PC-9 (cell line): ENCODE measurements at regions not wholly inside any gene's neighbourhood (a gene's known extent, or its start where the extent isn't known, plus 50 kb on each side); places are given as distances from the start of the nearest gene placed in this dataset.

Experiments used
- BruUV-seq: library from RNA; stranded (reverse); fragments of 400-500 nt; replicated peaks from 2 replicates; lab custom pipeline; 2021; lab: Mats Ljungman, UMichigan
- CTCF ChIA-PET: fragments of 300-600 bp; sonication (Branson Sonifier 250); formaldehyde crosslinking; loops from one replicate; lab custom pipeline; 2022; ENCODE audit warnings: antibody characterized with exemption; lab: Charles Lee
- POLR2A ChIA-PET: fragments of 300-600 bp; sonication (Branson Sonifier 250); formaldehyde crosslinking; loops from one replicate; lab custom pipeline; 2022; ENCODE audit warnings: antibody characterized with exemption; ENCODE audit not compliant: unreplicated experiment; lab: Charles Lee
- DNase-seq, 2 experiments: peaks; one replicate each; pipeline versions ENCODE4 v3.0.0 to v3.0.0-alpha.2; 2015 to 2022; ENCODE audit warnings: mixed read lengths in 1 of 2
- H2AFZ ChIP-seq: fragments of 200-600 bp; sonication (generic); 2 replicates; pipeline ENCODE4 v1.8.1; 2017; ENCODE audit warnings: antibody characterized with exemption
- H3F3A ChIP-seq: fragments of 200-600 bp; sonication (generic); 2 replicates; pipeline ENCODE4 v1.8.1; 2017; ENCODE audit warnings: antibody characterized with exemption, mild to moderate bottlenecking, low read depth; ENCODE audit not compliant: insufficient read depth
- H3K27ac ChIP-seq: fragments of 200-600 bp; sonication (generic); 2 replicates; pipeline ENCODE4 v1.6.1; 2016; ENCODE audit warnings: mixed run types
- H3K27me3 ChIP-seq: fragments of 200-600 bp; sonication (generic); 2 replicates; pipeline ENCODE4 v1.6.1; 2016; ENCODE audit warnings: low read depth, mixed run types; ENCODE audit not compliant: insufficient read depth
- H3K36me3 ChIP-seq: fragments of 200-600 bp; sonication (generic); 2 replicates; pipeline ENCODE4 v1.6.1; 2016; ENCODE audit warnings: low read depth, mixed run types
- H3K4me1 ChIP-seq: fragments of 200-600 bp; sonication (generic); replicated peaks from 2 replicates; pipeline ENCODE4 v1.6.1; 2016; ENCODE audit warnings: mixed run types; ENCODE audit not compliant: insufficient read depth
- H3K4me2 ChIP-seq: fragments of 200-600 bp; sonication (generic); 2 replicates; pipeline ENCODE4 v1.6.1; 2017; ENCODE audit warnings: mixed run types
- H3K4me3 ChIP-seq: fragments of 200-600 bp; sonication (generic); 2 replicates; pipeline ENCODE4 v1.6.1; 2016; ENCODE audit warnings: mixed run types
- H3K79me2 ChIP-seq: fragments of 200-600 bp; sonication (generic); 2 replicates; pipeline ENCODE4 v1.6.1; 2017; ENCODE audit warnings: low read depth, mixed run types
- H3K9me2 ChIP-seq: fragments of 200-600 bp; sonication (generic); 2 replicates; pipeline ENCODE4 v1.8.1; 2017; ENCODE audit warnings: mild to moderate bottlenecking; ENCODE audit not compliant: insufficient read depth
- H3K9me3 ChIP-seq: fragments of 200-600 bp; sonication (generic); 2 replicates; pipeline ENCODE4 v1.8.1; 2016; ENCODE audit warnings: low read depth; ENCODE audit not compliant: insufficient read depth
- H4K20me1 ChIP-seq: fragments of 200-600 bp; sonication (generic); 2 replicates; pipeline ENCODE4 v1.8.1; 2017; ENCODE audit not compliant: insufficient read depth
- CTCF ChIP-seq: fragments of 200-600 bp; sonication (generic); conservative IDR thresholded peaks from 2 replicates; pipeline ENCODE4 v1.6.1; 2017; ENCODE audit warnings: mixed run types, antibody characterized with exemption, mild to moderate bottlenecking, moderate library complexity
- EZH2 ChIP-seq: fragments of 200-600 bp; sonication (generic); IDR thresholded peaks from 2 replicates; pipeline ENCODE4 v1.8.0; 2017; ENCODE audit warnings: antibody characterized with exemption, low read depth
- intact Hi-C: fragments of 100-400 bp; cut with micrococcal nuclease; formaldehyde crosslinking; loops from one replicate; pipeline ENCODE4 v1.10.0; 2022; ENCODE audit not compliant: unreplicated experiment

- POLR2A ChIA-PET = no interaction called here
- H3K4me3 ChIP-seq = no peak overlapping the region
- peak overlapping the region; percentile 23; the same call in 1 of the 2 replicates for H3K4me2 ChIP-seq
Observed at GRCh38 chr3:30341851-30342250, 264.6 kb upstream of the TGFBR2 start.

GRCh38 chr3:30342318-30343060 is 263.9 kb upstream of the TGFBR2 start:
- H3K4me2 ChIP-seq = peak overlapping the region; percentile 69
- ChIA-PET POLR2A (interaction anchor here (0.6 kb wide), 1 partner anchor 1330 kb away, joined by 3 read pairs; no protein-coding TSS in a partner anchor), CTCF (no interaction called here)
- H3K27ac ChIP-seq = peak overlapping the region; percentile 77
- no peak for TF ChIP-seq CTCF
- TF ChIP-seq EZH2 = no peak
- peaks cover 28% of the 10 kb centered on the region for H3K4me1 ChIP-seq
- peak overlapping the region; percentile 29; the same call in 1 of the 2 replicates for H3K4me3 ChIP-seq
- H3F3A ChIP-seq = peaks cover 20% of the 10 kb centered on the region
- no peaks in the 10 kb centered on the region for H3K9me3 ChIP-seq
- 0 out of 2 replicates have a peak overlapping the region, but pooled peaks have one; percentile 22 for H2AFZ ChIP-seq
- no peaks in the 10 kb centered on the region for H3K79me2 ChIP-seq
- H3K9me2 ChIP-seq = no peaks in the 10 kb centered on the region
- no peaks in the 10 kb centered on the region for H3K36me3 ChIP-seq
- intact Hi-C loops = loop anchor here (5.0 to 10.0 kb wide), 3 partner anchors 192 to 352 kb away; partner anchors contain the start of gene TGFBR2
- no peaks in the 10 kb centered on the region for H4K20me1 ChIP-seq
- DNase-seq = peak; percentile 63 to 87
- BruUV-seq = no TSS peak
- no peaks in the 10 kb centered on the region for H3K27me3 ChIP-seq

More at GRCh38 chr3:30341851-30342250, 264.6 kb upstream of the TGFBR2 start:
- no peaks in the 10 kb centered on the region for H3K27me3 ChIP-seq
- peaks cover 28% of the 10 kb centered on the region for H3K4me1 ChIP-seq
- no peaks in the 10 kb centered on the region for H3K79me2 ChIP-seq
- no peak for TF ChIP-seq EZH2
- TF ChIP-seq CTCF = no peak
- no peak for DNase-seq
- no peak overlapping the region for H2AFZ ChIP-seq
- no peaks in the 10 kb centered on the region for H4K20me1 ChIP-seq
- no peaks in the 10 kb centered on the region for H3K36me3 ChIP-seq
- CTCF ChIA-PET = no interaction called here
- intact Hi-C loops = loop anchor here (5.0 to 10.0 kb wide), 3 partner anchors 193 to 353 kb away; partner anchors contain the start of gene TGFBR2
- BruUV-seq = no TSS peak
- peaks cover 20% of the 10 kb centered on the region for H3F3A ChIP-seq
- 0 out of 2 replicates have a peak overlapping the region, but pooled peaks have one; percentile 77 for H3K27ac ChIP-seq
- no peaks in the 10 kb centered on the region for H3K9me2 ChIP-seq
- H3K9me3 ChIP-seq = no peaks in the 10 kb centered on the region

GRCh38 chr3:30343067-30343831 is 263.2 kb upstream of the TGFBR2 start:
- Histone ChIP-seq H3K36me3 (no peaks in the 10 kb centered on the region), H3K9me3 (no peaks in the 10 kb centered on the region), H3K27ac (peak overlapping the region; percentile 77), H3K4me2 (peak overlapping the region; percentile 69), H4K20me1 (no peaks in the 10 kb centered on the region), H3F3A (peaks cover 20% of the 10 kb centered on the region), H2AFZ (0 out of 2 replicates have a peak overlapping the region, but pooled peaks have one; percentile 22), H3K4me3 (peak overlapping the region; percentile 29; the same call in 1 of the 2 replicates), H3K79me2 (no peaks in the 10 kb centered on the region), H3K9me2 (no peaks in the 10 kb centered on the region), H3K4me1 (peaks cover 28% of the 10 kb centered on the region), H3K27me3 (no peaks in the 10 kb centered on the region)
- TF ChIP-seq EZH2 (no peak), CTCF (no peak)
- DNase-seq = no peak
- intact Hi-C loops = loop anchor here (5.0 to 10.0 kb wide), 3 partner anchors 192 to 352 kb away; partner anchors contain the start of gene TGFBR2
- POLR2A ChIA-PET = no interaction called here
- BruUV-seq = no TSS peak
- CTCF ChIA-PET = no interaction called here
